CD4-positive, alpha-beta memory T cell (primary cell): ENCODE measurements at regions not wholly inside any gene's neighbourhood (a gene's known extent, or its start where the extent isn't known, plus 50 kb on each side); places are given as distances from the start of the nearest gene placed in this dataset.

Experiments used
- CTCF ChIA-PET: fragments of 350-600 bp; sonication (Branson Sonifier 250); formaldehyde crosslinking; loops from one replicate; lab custom pipeline; 2021; ENCODE audit warnings: inconsistent platforms; ENCODE audit not compliant: partially characterized antibody; lab: Charles Lee
- POLR2A ChIA-PET: fragments of 350-600 bp; sonication (Branson Sonifier 250); formaldehyde crosslinking; loops from one replicate; lab custom pipeline; 2021; ENCODE audit not compliant: partially characterized antibody; lab: Charles Lee
- DNase-seq, 5 donors: peaks; one replicate each; pipeline versions ENCODE4 v3.0.0 to v3.0.0-alpha.2; 2020 to 2022; ENCODE audit warnings: mixed read lengths in 1 of 5
- H3K27ac ChIP-seq: one replicate; pipeline ENCODE4 v1.7.0; 2013; ENCODE audit warnings: low read depth, low read length
- H3K27me3 ChIP-seq: 2 replicates; pipeline ENCODE4 v1.7.0; 2013; ENCODE audit warnings: mild to moderate bottlenecking, low read length, moderate library complexity; ENCODE audit not compliant: insufficient read depth
- H3K36me3 ChIP-seq: 2 replicates; pipeline ENCODE4 v1.7.0; 2013; ENCODE audit warnings: mild to moderate bottlenecking, low read length, moderate library complexity; ENCODE audit not compliant: insufficient read depth
- H3K4me1 ChIP-seq: 2 replicates; pipeline ENCODE4 v1.7.0; 2013; ENCODE audit warnings: mild to moderate bottlenecking, low read length, moderate library complexity; ENCODE audit not compliant: insufficient read depth
- H3K4me3 ChIP-seq, 2 donors: one replicate each; pipeline ENCODE4 v1.7.0; 2013; ENCODE audit warnings: low read length in 2 of 2, mild to moderate bottlenecking in 1 of 2
- H3K9me3 ChIP-seq, 2 donors: one replicate each; pipeline ENCODE4 v1.7.0; 2013; ENCODE audit warnings: low read length in 2 of 2, control low read depth in 1 of 2; ENCODE audit not compliant: control insufficient read depth in 1 of 2
- H3K27ac Mint-ChIP-seq, 7 donors: one replicate each; pipeline ENCODE4 v1.8.0; 2020 to 2021; ENCODE audit warnings: mixed read lengths in 7 of 7, mild to moderate bottlenecking in 6 of 7, inconsistent platforms in 3 of 7, moderate library complexity in 3 of 7
- H3K27me3 Mint-ChIP-seq, 2 donors: one replicate each; pipeline ENCODE4 v1.8.0; 2020 to 2021; ENCODE audit warnings: mixed read lengths in 2 of 2
- H3K36me3 Mint-ChIP-seq, 2 donors: one replicate each; pipeline ENCODE4 v1.8.0; 2020 to 2021; ENCODE audit warnings: mixed read lengths in 2 of 2, inconsistent platforms in 1 of 2, mild to moderate bottlenecking in 1 of 2
- H3K4me1 Mint-ChIP-seq, 4 donors: one replicate each; pipeline ENCODE4 v1.8.0; 2020 to 2021; ENCODE audit warnings: mixed read lengths in 4 of 4, mild to moderate bottlenecking in 1 of 4
- H3K4me3 Mint-ChIP-seq, 8 donors: one replicate each; pipeline ENCODE4 v1.8.0; 2020 to 2021; ENCODE audit warnings: mixed read lengths in 8 of 8, mild to moderate bottlenecking in 7 of 8, moderate library complexity in 6 of 8, inconsistent platforms in 3 of 8
- H3K9me3 Mint-ChIP-seq, 8 donors: one replicate each; pipeline ENCODE4 v1.8.0; 2020 to 2021; ENCODE audit warnings: mixed read lengths in 8 of 8, mild to moderate bottlenecking in 5 of 8, inconsistent platforms in 3 of 8, moderate library complexity in 1 of 8
- intact Hi-C: fragments of 100-400 bp; cut with micrococcal nuclease; formaldehyde crosslinking; loops from one replicate; pipeline ENCODE4 v1.15.1; 2023

DNA sequence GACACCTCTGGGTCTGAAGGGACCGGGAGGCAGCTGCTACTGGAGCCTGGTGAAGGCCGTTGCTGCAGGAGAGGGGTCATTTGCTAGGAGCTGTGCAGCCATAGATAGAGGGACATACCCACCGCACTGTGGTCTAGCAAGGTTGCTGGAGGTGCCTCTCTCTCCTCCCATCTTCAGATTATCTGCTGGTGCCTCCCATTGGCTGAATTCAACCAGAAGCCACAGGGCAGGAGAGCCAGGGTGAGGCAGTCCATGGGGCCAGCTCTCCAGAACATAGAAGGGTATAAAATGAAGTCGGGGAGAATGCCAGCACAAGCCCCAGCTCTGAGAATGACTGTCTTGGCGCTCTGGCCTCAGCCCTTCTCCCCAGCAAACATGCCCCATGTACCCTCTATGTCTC lies 98.0 kb downstream of the VEGFA start:
- H3K27me3 Mint-ChIP-seq: peaks cover 6 to 15% of the 10 kb centered on the region in 2 donors
- H3K4me3 Mint-ChIP-seq: no peak overlapping the region
- Histone ChIP-seq H3K36me3 (no peaks in the 10 kb centered on the region), H3K4me1 (no peaks in the 10 kb centered on the region), H3K4me3 (no peak overlapping the region), H3K27me3 (peaks cover 7% of the 10 kb centered on the region), H3K9me3 (no peaks in the 10 kb centered on the region), H3K27ac (no peak overlapping the region)
- ChIA-PET POLR2A (no interaction called here), CTCF (no interaction called here)
- intact Hi-C loops: no loop called here
- H3K9me3 Mint-ChIP-seq: no peaks in the 10 kb centered on the region
- H3K36me3 Mint-ChIP-seq: no peaks in the 10 kb centered on the region
- no peaks in the 10 kb centered on the region for H3K4me1 Mint-ChIP-seq
- H3K27ac Mint-ChIP-seq: no peak overlapping the region
- no peak for DNase-seq

DNA sequence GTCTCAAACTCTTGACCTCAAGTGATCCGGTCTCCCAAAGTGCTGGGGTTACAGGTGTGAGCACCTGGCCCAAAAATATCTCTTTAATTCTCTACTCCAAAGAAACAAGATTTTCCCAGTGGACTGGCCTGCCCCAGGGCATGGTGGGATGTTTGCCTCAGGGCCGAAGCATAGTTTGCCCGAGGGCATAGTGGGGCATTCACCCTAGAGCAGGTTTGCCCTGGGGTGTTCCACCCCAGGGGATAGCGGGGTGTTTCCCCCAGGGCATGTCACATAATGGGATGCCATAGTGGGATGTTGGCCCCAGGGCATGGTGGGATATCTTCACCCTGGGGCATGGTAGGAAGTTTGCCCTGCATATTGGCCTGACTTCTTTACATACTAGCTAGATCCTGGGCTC lies 97.2 kb downstream of the VEGFA start:
- Mint-ChIP-seq H3K27ac (no peak overlapping the region), H3K9me3 (no peaks in the 10 kb centered on the region), H3K27me3 (peaks cover 6 to 13% of the 10 kb centered on the region in 2 donors), H3K4me1 (no peaks in the 10 kb centered on the region), H3K4me3 (no peak overlapping the region), H3K36me3 (no peaks in the 10 kb centered on the region)
- Histone ChIP-seq H3K27me3 (peaks cover 7% of the 10 kb centered on the region), H3K9me3 (no peaks in the 10 kb centered on the region), H3K27ac (no peak overlapping the region), H3K36me3 (no peaks in the 10 kb centered on the region), H3K4me1 (no peaks in the 10 kb centered on the region), H3K4me3 (no peak overlapping the region)
- intact Hi-C loops: no loop called here
- CTCF ChIA-PET: no interaction called here
- POLR2A ChIA-PET: no interaction called here
- no peak for DNase-seq

DNA sequence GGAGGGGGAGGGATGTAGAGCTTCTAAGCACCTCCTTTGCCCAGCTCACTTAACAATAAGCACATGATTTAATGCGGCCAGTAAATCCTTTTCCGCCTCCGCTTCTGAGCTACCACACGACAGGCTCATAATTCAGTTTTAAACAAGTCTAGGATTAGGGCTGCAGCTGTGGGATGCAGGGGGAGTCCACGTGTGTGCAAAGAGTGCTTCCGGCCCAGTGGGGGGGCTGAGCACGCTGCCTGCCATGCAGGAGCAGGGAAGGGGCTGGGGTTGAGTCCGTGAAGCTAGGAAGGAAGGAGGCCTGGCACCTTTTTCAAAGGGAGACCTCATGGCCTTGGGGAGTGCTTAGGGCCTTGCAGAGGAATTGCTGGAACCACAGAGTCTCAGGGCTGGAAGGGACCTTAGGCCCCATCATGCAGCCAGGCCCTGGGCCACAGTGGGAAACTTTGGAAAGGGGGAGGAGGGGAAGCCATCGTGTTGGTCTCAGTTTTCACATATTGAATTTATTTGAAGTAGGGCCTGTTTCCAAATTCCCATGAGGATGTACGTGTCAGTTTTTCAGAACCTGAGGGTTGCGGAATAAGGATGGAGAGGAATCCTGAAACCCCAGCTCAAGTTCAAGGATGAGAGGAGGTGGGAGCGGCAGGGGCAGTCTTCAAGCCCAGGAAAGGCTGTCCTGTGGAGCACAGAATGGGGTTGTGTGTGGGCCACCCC lies 96.1 kb downstream of the VEGFA start:
- H3K27me3 Mint-ChIP-seq: peaks cover 6 to 16% of the 10 kb centered on the region in 2 donors
- no peak overlapping the region for H3K27ac Mint-ChIP-seq
- POLR2A ChIA-PET: no interaction called here

DNA sequence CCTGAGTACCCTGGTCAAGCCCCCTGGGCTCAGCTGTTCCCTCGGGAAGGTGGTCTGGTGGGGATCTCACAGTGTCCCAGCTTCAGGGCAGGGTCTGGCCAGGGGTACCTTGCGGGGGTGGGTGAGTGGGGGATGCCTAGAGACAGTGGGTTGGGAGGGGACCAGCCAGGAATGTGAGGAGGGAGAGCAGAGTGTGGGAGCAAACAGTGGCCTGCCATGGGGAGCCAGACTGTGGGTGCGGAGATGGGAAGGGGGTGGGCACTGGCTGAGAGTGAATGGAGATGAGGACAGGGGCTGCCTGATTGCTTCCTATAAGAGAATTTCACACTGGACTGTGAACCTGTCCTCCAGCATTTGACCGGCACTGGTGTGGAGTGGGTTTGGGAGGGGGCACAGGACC lies 95.1 kb downstream of the VEGFA start:
- Histone ChIP-seq H3K4me1 (no peaks in the 10 kb centered on the region), H3K27ac (no peak overlapping the region), H3K4me3 (no peak overlapping the region), H3K36me3 (no peaks in the 10 kb centered on the region), H3K9me3 (no peaks in the 10 kb centered on the region), H3K27me3 (peaks cover 7% of the 10 kb centered on the region)
- no peak overlapping the region for H3K4me3 Mint-ChIP-seq
- no peaks in the 10 kb centered on the region for H3K9me3 Mint-ChIP-seq
- POLR2A ChIA-PET: no interaction called here
- no peak for DNase-seq
- H3K27me3 Mint-ChIP-seq: peaks cover 6 to 16% of the 10 kb centered on the region in 2 donors
- CTCF ChIA-PET: no interaction called here
- intact Hi-C loops: no loop called here
- H3K27ac Mint-ChIP-seq: no peak overlapping the region
- no peaks in the 10 kb centered on the region for H3K36me3 Mint-ChIP-seq
- no peaks in the 10 kb centered on the region for H3K4me1 Mint-ChIP-seq

More for the DNA sequence above, 96.1 kb downstream of the VEGFA start:
- no peaks in the 10 kb centered on the region for H3K9me3 Mint-ChIP-seq
- Histone ChIP-seq H3K9me3 (no peaks in the 10 kb centered on the region), H3K4me3 (no peak overlapping the region), H3K4me1 (no peaks in the 10 kb centered on the region), H3K36me3 (no peaks in the 10 kb centered on the region), H3K27ac (no peak overlapping the region), H3K27me3 (peaks cover 7% of the 10 kb centered on the region)
- intact Hi-C loops: no loop called here
- CTCF ChIA-PET: no interaction called here
- H3K36me3 Mint-ChIP-seq: no peaks in the 10 kb centered on the region
- no peaks in the 10 kb centered on the region for H3K4me1 Mint-ChIP-seq
- H3K4me3 Mint-ChIP-seq: no peak overlapping the region
- no peak for DNase-seq

DNA sequence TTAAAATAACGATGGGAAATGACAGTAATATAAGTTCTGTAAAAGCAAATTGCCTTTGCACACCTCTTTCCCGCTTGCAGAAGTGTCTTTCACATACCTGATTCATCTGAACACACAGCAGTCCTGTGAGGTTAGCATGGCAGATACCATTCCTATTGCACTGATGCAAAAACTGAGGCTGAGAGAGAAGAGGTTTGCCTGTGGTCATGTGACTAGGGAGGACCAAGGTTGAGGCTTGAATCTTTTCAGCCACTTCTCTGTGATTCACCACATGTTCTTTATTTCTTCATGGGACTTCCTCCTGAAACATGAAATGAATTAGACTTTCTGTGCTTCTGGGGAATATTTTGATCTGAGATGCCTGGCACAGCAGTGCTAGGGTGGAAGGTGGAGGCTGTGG lies 92.9 kb downstream of the VEGFA start:
- ChIA-PET CTCF (no interaction called here), POLR2A (no interaction called here)
- intact Hi-C loops: no loop called here
- H3K9me3 ChIP-seq: no peaks in the 10 kb centered on the region
- H3K27me3 Mint-ChIP-seq: peaks cover 6 to 14% of the 10 kb centered on the region in 2 donors
- no peak overlapping the region for H3K27ac ChIP-seq
- no peak for DNase-seq
- H3K4me3 ChIP-seq: no peak overlapping the region
- H3K27ac Mint-ChIP-seq: no peak overlapping the region
- no peaks in the 10 kb centered on the region for H3K4me1 Mint-ChIP-seq
- H3K4me1 ChIP-seq: no peaks in the 10 kb centered on the region
- H3K36me3 Mint-ChIP-seq: no peaks in the 10 kb centered on the region
- no peaks in the 10 kb centered on the region for H3K9me3 Mint-ChIP-seq
- no peak overlapping the region for H3K4me3 Mint-ChIP-seq
- no peaks in the 10 kb centered on the region for H3K36me3 ChIP-seq
- H3K27me3 ChIP-seq: peaks cover 7% of the 10 kb centered on the region

DNA sequence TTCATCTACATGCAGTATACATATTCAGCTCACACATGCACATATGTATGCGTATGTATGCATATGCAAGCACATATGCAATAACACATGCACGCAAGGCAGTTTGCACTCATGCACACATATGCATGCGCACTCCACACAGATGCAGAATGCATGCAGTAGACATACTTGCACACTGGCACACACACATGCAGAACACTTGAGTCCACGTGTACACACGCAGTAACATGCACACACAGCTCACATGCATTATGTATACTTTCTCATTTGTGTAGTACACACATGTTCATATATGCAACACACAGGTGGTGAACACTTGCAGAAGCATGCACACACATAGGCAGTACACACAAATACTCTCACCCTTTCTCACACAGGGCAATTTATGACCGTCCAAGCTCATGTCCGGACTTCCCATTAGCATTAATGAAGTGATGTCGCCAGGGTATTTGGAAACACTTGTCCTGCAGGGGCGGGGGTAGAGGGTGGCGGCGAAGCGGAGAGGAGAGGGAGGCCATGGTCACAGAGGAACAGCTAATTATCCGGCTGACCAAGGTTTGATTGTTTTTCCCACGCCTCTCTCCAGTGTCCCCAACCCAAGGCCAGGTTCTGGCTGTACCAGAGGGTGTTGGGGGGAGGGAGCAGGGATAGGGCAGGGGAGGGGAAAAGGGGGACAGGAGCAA lies 91.3 kb downstream of the VEGFA start:
- Histone ChIP-seq H3K9me3 (no peaks in the 10 kb centered on the region), H3K4me1 (no peaks in the 10 kb centered on the region), H3K36me3 (no peaks in the 10 kb centered on the region), H3K27ac (no peak overlapping the region), H3K4me3 (no peak overlapping the region), H3K27me3 (peaks cover 7% of the 10 kb centered on the region)
- no peaks in the 10 kb centered on the region for H3K36me3 Mint-ChIP-seq
- POLR2A ChIA-PET: no interaction called here
- no peaks in the 10 kb centered on the region for H3K9me3 Mint-ChIP-seq
- no peaks in the 10 kb centered on the region for H3K4me1 Mint-ChIP-seq
- no peak overlapping the region for H3K27ac Mint-ChIP-seq
- CTCF ChIA-PET: no interaction called here
- no peak overlapping the region for H3K4me3 Mint-ChIP-seq
- no peak for DNase-seq
- intact Hi-C loops: no loop called here
- H3K27me3 Mint-ChIP-seq: peaks cover 3 to 14% of the 10 kb centered on the region in 2 donors

DNA sequence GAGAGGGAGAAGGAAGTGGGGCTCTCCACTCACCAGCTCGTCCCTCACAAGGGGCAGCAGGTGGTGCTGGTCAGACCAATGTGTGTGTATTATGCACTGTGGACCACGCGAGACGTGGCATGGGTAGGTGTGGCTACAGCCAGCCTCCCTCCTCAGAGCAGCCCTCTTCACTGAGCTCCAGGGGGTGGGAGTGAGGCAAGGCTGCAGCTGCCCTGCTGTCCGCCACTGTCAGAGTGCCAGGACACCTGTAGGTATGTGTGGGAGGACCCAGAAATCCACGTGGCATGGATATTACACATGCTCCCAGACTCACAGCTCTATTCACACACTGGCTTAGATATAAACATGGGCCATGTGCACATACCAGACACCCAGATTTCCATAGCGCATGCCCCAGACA lies 90.3 kb downstream of the VEGFA start:
- peaks cover 7% of the 10 kb centered on the region for H3K27me3 ChIP-seq
- H3K4me3 ChIP-seq: no peak overlapping the region
- no peak for DNase-seq
- ChIA-PET CTCF (no interaction called here), POLR2A (no interaction called here)
- no peaks in the 10 kb centered on the region for H3K36me3 ChIP-seq
- H3K27ac ChIP-seq: no peak overlapping the region
- no peaks in the 10 kb centered on the region for H3K9me3 ChIP-seq
- H3K4me1 ChIP-seq: no peaks in the 10 kb centered on the region
- no peak overlapping the region for H3K4me3 Mint-ChIP-seq
- H3K27me3 Mint-ChIP-seq: peaks cover 0 to 11% of the 10 kb centered on the region in 2 donors
- no peaks in the 10 kb centered on the region for H3K9me3 Mint-ChIP-seq
- no peaks in the 10 kb centered on the region for H3K36me3 Mint-ChIP-seq
- no peak overlapping the region for H3K27ac Mint-ChIP-seq
- intact Hi-C loops: no loop called here
- H3K4me1 Mint-ChIP-seq: no peaks in the 10 kb centered on the region
